Jurkat, Clone E6-1 (cell line): ENCODE measurements at regions not wholly inside any gene's neighbourhood (a gene's known extent, or its start where the extent isn't known, plus 50 kb on each side); places are given as distances from the start of the nearest gene placed in this dataset.
"Not testable (repeated sequence)": the region's sequence is repeated elsewhere in the genome, so short reads cannot be mapped to it uniquely, and the experiment has no call there.

Source experiments
- DNase-seq: peaks from one replicate; pipeline ENCODE4 v3.0.0-alpha.2; 2011; ENCODE audit warnings: low read depth, low spot score
- H3K4me3 ChIP-seq: 2 replicates; pipeline ENCODE4 v1.5.1; 2011; ENCODE audit warnings: mild to moderate bottlenecking, low read length, control low read depth, moderate library complexity

- no peak overlapping the region for H3K4me3 ChIP-seq
- no peak for DNase-seq
Measured at GRCh38 chr5:91595424-91595823, 212.3 kb upstream of the ARRDC3 start.

DNA sequence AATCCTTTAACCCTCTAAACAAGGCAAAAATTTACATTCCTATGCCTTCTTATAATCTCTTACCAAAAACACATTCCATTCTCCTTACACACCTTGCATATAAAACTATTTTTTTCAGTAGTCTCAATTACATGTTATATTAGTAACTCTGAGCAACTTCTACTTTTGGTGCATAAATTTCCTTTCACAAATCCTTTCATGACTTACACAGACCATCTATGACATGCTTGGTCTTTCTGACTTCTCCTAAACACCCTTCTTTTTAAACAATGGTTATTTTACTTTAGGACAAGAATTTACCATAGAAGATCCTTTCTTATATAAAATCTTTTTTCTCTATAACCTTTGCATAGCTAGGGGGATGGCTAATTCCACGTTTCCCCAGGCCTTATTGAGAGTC is 208.0 kb upstream of the ARRDC3 start:
- H3K4me3 ChIP-seq = no peak overlapping the region
- peak; percentile 16 for DNase-seq

- no peak for DNase-seq
- H3K4me3 ChIP-seq = no peak overlapping the region
Measured at GRCh38 chr5:91586232-91586631, 203.1 kb upstream of the ARRDC3 start.

DNA sequence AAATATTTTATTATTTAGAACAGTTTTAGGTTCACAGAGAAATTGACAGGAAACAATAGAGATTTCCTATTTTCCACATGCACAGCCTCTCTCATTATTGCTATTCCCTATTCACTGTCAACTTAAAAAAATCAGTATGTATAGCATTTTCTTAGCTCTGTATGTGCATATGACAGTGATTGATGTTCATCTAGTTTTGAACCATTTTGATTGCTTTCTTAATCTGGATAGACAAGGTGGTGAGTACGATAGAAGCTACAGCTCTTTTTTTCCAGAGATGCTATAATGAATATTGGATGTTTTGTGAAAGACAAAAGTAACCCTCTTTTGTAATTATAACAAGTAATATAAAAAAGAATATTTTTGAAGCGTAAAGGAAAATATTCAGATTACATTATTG is 201.2 kb upstream of the ARRDC3 start:
- no peak overlapping the region for H3K4me3 ChIP-seq
- no peak for DNase-seq

DNA sequence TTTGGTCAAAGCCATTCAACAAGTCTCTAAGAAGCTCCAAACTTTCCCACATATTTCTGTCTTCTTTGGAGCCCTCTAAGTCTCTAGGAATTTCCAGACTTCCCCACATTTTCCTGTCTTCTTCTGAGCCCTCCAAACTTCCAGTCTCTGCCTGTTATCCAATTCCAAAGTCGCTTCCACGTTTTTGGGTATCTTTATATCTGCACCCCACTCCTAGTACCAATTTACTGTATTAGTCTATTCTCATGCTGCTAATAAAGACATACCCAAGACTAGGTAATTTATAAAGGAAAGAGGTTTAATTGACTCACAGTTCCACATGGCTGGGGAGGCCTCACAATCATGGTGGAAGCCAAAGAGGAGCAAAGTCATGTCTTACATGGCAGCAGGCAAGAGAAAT is 182.9 kb upstream of the ARRDC3 start:
- DNase-seq, H3K4me3 ChIP-seq: not testable (repeated sequence)

- H3K4me3 ChIP-seq = no peak overlapping the region
- no peak for DNase-seq
Measured at GRCh38 chr5:91562922-91563321, 179.8 kb upstream of the ARRDC3 start.

GRCh38 chr5:91541696-91542095 is 158.6 kb upstream of the ARRDC3 start:
- DNase-seq = no peak
- H3K4me3 ChIP-seq = no peak overlapping the region

- DNase-seq = no peak
- no peak overlapping the region for H3K4me3 ChIP-seq
Measured at GRCh38 chr5:91538179-91538578, 155.1 kb upstream of the ARRDC3 start.

- no peak for DNase-seq
- no peak overlapping the region for H3K4me3 ChIP-seq
Measured at GRCh38 chr5:91535499-91535898, 152.4 kb upstream of the ARRDC3 start.

DNA sequence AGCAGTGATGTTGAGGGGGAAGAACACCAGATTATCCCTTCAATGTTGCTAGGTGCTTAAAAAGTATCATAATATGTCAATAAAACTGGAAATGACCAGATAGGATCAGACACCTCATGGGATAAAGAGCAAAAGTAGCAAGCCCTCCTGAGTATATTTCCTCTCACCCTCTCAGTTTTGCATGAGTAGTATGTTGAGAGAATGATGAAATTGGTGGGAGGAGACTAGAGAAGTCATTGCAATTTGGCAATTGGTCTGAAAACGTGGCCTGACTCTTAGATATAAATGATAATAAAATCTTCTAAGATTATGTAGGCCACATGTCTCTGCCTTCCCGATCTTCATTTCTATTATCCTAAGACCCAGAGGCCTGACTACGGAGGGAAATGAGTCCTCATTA is 151.2 kb upstream of the ARRDC3 start:
- no peak for DNase-seq
- no peak overlapping the region for H3K4me3 ChIP-seq

DNA sequence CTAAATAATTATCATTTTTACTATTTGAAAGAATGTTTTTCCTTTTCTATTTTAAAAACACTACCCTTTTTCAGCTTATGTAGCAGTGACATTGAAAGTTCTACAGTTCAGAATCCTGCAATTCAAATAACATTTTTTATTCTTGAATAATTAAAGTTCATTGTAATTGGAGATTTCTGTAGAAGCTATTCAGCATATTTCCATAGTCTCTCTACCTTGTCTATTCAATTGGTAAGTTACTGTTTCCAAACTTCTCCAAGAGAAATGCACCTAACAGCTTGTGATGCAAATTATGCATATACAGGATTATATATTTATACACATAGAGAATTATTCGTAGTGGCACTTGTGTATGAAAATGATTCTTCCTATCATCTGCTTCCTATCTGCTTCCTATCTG is 149.7 kb upstream of the ARRDC3 start:
- no peak for DNase-seq
- no peak overlapping the region for H3K4me3 ChIP-seq

DNA sequence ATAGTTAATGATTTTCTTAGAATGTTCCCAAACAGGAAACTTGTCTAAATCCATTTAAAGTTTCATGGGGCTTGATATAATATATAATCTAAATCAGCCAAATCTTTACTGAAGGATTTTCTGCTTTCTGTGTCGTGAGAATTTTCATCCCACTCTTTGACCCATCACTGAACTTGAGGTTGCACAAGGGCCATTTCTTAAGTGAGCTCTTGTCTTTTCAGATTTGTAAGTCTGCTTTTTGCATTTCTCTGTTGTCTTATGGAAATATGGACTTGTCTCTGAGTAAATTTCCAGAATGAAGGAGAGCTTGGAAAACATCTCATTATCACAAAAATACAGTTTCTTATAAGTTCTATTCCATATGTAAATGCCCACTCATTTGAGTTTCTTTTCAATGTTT is 149.2 kb upstream of the ARRDC3 start:
- DNase-seq = no peak
- H3K4me3 ChIP-seq = no peak overlapping the region

GRCh38 chr5:91528831-91529230 is 145.7 kb upstream of the ARRDC3 start:
- no peak for DNase-seq
- H3K4me3 ChIP-seq = no peak overlapping the region

- H3K4me3 ChIP-seq = no peak overlapping the region
- DNase-seq = no peak
Measured at GRCh38 chr5:91521785-91522184, 138.7 kb upstream of the ARRDC3 start.

- H3K4me3 ChIP-seq = no peak overlapping the region
- no peak for DNase-seq
Measured at GRCh38 chr5:91521334-91521733, 138.2 kb upstream of the ARRDC3 start.

DNA sequence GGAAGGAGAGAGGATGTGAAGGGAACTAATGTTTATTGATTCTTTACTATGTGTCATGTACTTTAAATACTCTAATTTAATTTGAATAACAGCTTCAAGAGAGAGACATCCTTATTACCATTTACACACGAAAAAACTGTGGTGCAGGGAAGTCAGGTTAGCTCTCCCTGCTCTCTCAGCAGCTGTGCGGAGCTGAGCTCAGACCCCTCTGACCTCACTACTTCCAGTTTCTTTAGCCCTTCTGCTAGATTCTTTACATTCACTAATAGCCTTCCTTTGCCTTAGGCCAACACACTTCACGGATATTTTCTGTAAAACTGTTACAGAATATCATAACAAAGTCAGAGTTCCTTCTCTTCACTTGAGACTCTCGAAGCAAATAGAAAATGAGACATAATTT is 131.3 kb upstream of the ARRDC3 start:
- no peak for DNase-seq
- H3K4me3 ChIP-seq = no peak overlapping the region

- no peak for DNase-seq
- H3K4me3 ChIP-seq = no peak overlapping the region
Measured at GRCh38 chr5:91503321-91503720, 120.2 kb upstream of the ARRDC3 start.

DNA sequence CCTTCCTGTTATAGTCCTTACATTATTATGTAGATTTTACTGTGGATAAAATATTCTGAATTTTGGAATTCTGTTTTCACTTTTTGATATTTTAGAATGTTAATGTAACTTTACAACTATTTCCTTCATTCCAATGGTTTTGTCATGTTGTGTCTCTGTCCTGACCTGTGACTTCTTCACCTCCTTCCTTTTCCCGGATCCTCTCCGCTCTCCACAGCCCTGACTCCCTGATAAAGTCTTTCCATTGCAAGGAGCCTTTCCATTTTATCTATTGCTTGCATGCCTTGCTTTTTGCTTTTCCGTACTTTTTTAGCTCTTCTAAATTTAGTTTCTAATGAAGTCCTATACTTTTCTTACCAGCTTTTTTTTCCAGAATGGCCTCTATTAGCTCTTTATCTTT is 117.6 kb upstream of the ARRDC3 start:
- no peak for DNase-seq
- H3K4me3 ChIP-seq = no peak overlapping the region

DNA sequence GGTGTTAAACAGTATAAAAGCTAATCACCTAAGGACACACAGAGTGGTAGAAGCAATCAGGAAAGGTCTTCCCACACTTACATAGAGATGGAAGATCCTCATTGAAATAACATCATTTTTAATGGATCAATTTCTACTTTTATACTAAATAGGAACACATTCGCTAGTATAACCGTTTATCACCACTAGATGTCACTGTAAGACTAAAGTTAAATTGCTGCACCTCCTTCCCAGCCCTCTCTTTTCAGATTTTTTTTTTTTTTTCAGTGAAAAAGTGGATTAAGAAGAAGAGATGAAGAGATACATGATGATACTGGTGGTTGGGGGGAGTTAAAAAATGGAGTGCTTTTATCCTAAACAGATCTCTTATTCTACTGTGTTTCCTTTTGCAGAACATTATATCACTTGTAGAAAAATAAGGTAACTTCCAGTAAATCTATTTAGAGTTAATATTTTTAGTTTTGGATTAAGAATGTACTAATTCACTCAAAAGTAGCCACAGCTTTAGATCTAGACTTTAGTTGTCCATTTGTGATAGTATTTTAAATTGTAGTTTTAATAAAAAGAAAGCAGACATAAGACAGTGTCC is 116.9 kb upstream of the ARRDC3 start:
- H3K4me3 ChIP-seq = no peak overlapping the region
- DNase-seq = peak; percentile 51

DNA sequence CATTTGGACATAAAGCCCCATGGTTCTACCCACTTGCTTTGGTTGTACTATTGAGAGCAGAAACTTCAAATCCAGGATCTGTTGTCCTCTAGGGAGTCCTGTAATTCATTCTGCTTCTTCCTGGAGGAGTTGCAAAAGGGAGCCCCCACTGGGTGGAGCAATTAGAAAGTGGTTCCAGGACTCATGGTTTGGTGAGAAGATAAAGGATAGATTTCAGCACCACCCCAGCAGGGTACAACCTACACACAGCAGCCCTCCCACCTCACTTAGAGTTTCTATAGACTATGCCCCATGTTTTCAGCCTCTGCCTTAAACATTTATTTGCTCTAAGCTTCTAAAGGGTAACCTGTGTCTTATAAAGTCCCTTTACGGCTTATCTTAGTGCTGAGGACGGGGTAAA is 112.6 kb upstream of the ARRDC3 start:
- H3K4me3 ChIP-seq = no peak overlapping the region
- no peak for DNase-seq

- no peak overlapping the region for H3K4me3 ChIP-seq
- no peak for DNase-seq
Measured at GRCh38 chr5:91494447-91494996, 111.4 kb upstream of the ARRDC3 start.

- no peak overlapping the region for H3K4me3 ChIP-seq
Measured at GRCh38 chr5:91493086-91493485, 110.0 kb upstream of the ARRDC3 start.

More at GRCh38 chr5:91493086-91493485, 110.0 kb upstream of the ARRDC3 start:
- no peak for DNase-seq
